ENCODE measurements at regions not wholly inside any gene's neighbourhood (a gene's known extent, or its start where the extent isn't known, plus 50 kb on each side); places are given as distances from the start of the nearest gene placed in this dataset.

DNA sequence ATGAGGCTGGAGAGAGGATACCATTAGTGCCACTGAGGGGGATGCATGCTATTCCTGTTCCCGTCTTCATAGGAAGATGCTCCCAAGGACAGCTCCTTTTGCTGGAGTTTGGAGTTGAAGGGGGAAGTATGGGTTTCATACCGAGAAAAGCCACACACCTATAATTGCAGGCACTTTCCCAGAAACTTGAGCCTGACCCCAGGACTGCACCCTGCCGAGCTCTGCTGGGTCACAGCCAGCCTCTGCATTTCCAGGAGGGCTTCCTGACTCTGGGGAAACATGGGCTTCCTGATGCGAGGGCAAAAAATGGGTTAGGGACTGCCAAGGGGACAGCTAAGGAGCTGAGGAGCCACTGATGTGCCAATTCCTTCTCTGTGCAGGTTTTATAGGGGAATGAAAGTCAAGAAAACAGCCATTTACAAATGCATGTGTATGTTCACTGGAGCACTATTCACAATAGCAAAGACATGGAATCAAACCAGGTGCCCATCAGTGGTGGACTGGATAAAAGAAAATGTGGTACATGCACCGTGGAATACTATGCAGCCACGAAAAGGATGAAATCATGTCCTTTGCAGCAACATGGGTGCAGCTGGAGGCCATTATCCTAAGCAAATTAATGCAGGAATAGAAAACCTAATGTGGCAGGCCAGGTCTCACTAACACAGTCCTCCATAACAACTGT, 104.5 kb downstream of the ACAA2 start:
- 85% methylated on average over 6 of the region's 6 CpGs for whole genome bisulfite sequencing
- Histone ChIP-seq H3K27ac (ENCODE audit: low read depth in 1 of 2, low read length in 2 of 2) (no peak overlapping the region), H3K4me1 (ENCODE audit: control insufficient read depth in 4 of 4, insufficient read depth in 4 of 4, low read length in 3 of 4) (no peaks in the 10 kb centered on the region), H3K27me3 (ENCODE audit: control insufficient read depth in 4 of 4, insufficient read depth in 4 of 4, low read length in 3 of 4) (no peaks in the 10 kb centered on the region), H3K9me3 (ENCODE audit: control insufficient read depth in 4 of 4, low read length in 3 of 4) (no peaks in the 10 kb centered on the region), H3K9ac (ENCODE audit: low read depth in 1 of 2, low read length in 2 of 2) (no peak overlapping the region), H3K36me3 (ENCODE audit: control insufficient read depth in 4 of 4, insufficient read depth in 3 of 4, low read depth in 1 of 4, low read length in 3 of 4) (no peaks in the 10 kb centered on the region), H3K4me3 (ENCODE audit: low read depth in 1 of 3, low read length in 3 of 3) (no peak overlapping the region)
- TF ChIP-seq, protein P1, sequence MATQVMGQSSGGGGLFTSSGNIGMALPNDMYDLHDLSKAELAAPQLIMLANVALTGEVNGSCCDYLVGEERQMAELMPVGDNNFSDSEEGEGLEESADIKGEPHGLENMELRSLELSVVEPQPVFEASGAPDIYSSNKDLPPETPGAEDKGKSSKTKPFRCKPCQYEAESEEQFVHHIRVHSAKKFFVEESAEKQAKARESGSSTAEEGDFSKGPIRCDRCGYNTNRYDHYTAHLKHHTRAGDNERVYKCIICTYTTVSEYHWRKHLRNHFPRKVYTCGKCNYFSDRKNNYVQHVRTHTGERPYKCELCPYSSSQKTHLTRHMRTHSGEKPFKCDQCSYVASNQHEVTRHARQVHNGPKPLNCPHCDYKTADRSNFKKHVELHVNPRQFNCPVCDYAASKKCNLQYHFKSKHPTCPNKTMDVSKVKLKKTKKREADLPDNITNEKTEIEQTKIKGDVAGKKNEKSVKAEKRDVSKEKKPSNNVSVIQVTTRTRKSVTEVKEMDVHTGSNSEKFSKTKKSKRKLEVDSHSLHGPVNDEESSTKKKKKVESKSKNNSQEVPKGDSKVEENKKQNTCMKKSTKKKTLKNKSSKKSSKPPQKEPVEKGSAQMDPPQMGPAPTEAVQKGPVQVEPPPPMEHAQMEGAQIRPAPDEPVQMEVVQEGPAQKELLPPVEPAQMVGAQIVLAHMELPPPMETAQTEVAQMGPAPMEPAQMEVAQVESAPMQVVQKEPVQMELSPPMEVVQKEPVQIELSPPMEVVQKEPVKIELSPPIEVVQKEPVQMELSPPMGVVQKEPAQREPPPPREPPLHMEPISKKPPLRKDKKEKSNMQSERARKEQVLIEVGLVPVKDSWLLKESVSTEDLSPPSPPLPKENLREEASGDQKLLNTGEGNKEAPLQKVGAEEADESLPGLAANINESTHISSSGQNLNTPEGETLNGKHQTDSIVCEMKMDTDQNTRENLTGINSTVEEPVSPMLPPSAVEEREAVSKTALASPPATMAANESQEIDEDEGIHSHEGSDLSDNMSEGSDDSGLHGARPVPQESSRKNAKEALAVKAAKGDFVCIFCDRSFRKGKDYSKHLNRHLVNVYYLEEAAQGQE (IDR thresholded peaks at IDR 0.05) = no peak
- TF ChIP-seq RXRA (IDR thresholded peaks at IDR 0.05) (no peak), SP1 (IDR thresholded peaks at IDR 0.05) (no peak), EGR1 (IDR thresholded peaks at IDR 0.05; ENCODE audit: low read depth in 2 of 2) (no peak), RAD21 (IDR thresholded peaks at IDR 0.05) (no peak), NR2F2 (IDR thresholded peaks at IDR 0.05) (no peak), JUND (IDR thresholded peaks at IDR 0.05) (no peak), FOXA2 (IDR thresholded peaks at IDR 0.05) (no peak), GABPA (IDR thresholded peaks at IDR 0.05 in 1 of 2, conservative IDR thresholded peaks at IDR 0.05 in 1 of 2) (no peak), HNF4A (conservative IDR thresholded peaks at IDR 0.05) (no peak), TAF1 (conservative IDR thresholded peaks at IDR 0.05) (no peak), FOXA1 (IDR thresholded peaks at IDR 0.05) (no peak)
- TF ChIP-seq, protein P2, sequence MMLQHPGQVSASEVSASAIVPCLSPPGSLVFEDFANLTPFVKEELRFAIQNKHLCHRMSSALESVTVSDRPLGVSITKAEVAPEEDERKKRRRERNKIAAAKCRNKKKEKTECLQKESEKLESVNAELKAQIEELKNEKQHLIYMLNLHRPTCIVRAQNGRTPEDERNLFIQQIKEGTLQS (IDR thresholded peaks at IDR 0.05) = no peak
- TF ChIP-seq, protein P3, sequence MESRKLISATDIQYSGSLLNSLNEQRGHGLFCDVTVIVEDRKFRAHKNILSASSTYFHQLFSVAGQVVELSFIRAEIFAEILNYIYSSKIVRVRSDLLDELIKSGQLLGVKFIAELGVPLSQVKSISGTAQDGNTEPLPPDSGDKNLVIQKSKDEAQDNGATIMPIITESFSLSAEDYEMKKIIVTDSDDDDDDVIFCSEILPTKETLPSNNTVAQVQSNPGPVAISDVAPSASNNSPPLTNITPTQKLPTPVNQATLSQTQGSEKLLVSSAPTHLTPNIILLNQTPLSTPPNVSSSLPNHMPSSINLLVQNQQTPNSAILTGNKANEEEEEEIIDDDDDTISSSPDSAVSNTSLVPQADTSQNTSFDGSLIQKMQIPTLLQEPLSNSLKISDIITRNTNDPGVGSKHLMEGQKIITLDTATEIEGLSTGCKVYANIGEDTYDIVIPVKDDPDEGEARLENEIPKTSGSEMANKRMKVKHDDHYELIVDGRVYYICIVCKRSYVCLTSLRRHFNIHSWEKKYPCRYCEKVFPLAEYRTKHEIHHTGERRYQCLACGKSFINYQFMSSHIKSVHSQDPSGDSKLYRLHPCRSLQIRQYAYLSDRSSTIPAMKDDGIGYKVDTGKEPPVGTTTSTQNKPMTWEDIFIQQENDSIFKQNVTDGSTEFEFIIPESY (IDR thresholded peaks at IDR 0.05) = no peak
- TF ChIP-seq, protein P4, sequence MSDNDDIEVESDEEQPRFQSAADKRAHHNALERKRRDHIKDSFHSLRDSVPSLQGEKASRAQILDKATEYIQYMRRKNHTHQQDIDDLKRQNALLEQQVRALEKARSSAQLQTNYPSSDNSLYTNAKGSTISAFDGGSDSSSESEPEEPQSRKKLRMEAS (IDR thresholded peaks at IDR 0.05) = no peak
- TF ChIP-seq, protein P5, sequence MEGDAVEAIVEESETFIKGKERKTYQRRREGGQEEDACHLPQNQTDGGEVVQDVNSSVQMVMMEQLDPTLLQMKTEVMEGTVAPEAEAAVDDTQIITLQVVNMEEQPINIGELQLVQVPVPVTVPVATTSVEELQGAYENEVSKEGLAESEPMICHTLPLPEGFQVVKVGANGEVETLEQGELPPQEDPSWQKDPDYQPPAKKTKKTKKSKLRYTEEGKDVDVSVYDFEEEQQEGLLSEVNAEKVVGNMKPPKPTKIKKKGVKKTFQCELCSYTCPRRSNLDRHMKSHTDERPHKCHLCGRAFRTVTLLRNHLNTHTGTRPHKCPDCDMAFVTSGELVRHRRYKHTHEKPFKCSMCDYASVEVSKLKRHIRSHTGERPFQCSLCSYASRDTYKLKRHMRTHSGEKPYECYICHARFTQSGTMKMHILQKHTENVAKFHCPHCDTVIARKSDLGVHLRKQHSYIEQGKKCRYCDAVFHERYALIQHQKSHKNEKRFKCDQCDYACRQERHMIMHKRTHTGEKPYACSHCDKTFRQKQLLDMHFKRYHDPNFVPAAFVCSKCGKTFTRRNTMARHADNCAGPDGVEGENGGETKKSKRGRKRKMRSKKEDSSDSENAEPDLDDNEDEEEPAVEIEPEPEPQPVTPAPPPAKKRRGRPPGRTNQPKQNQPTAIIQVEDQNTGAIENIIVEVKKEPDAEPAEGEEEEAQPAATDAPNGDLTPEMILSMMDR (IDR thresholded peaks at IDR 0.05; ENCODE audit: low read depth, low read length, missing input control) = no peak
- no peak for DNase-seq (ENCODE audit: low spot score)
